Caco-2 (cell line): ENCODE measurements at regions not wholly inside any gene's neighbourhood (a gene's known extent, or its start where the extent isn't known, plus 50 kb on each side); places are given as distances from the start of the nearest gene placed in this dataset.

ENCODE experiments used
- BruUV-seq: library from RNA; stranded (reverse); fragments of 400-500 nt; replicated peaks from 2 replicates; lab custom pipeline; 2021; lab: Mats Ljungman, UMichigan
- CTCF ChIA-PET: fragments of 300-600 bp; sonication (Branson Sonifier 250); formaldehyde crosslinking; loops from one replicate; lab custom pipeline; 2022; ENCODE audit warnings: antibody characterized with exemption; lab: Charles Lee
- POLR2A ChIA-PET: fragments of 300-600 bp; sonication (Branson Sonifier 250); formaldehyde crosslinking; loops from one replicate; lab custom pipeline; 2022; ENCODE audit warnings: antibody characterized with exemption; lab: Charles Lee
- DNase-seq, 2 experiments: peaks; one replicate each; pipeline versions ENCODE4 v3.0.0 to v3.0.0-alpha.2; 2020 to 2022
- H3K27me3 ChIP-seq: replicated peaks from 2 replicates; pipeline ENCODE4 v1.6.0; 2011; ENCODE audit warnings: low read length; ENCODE audit not compliant: control insufficient read depth, insufficient read depth
- H3K36me3 ChIP-seq: 2 replicates; pipeline ENCODE4 v1.5.1; 2011; ENCODE audit warnings: low read length; ENCODE audit not compliant: control insufficient read depth, insufficient read depth
- H3K4me1 ChIP-seq: fragments of 250-450 bp; sonication (Bioruptor Pico); 2 replicates; pipeline ENCODE4 v1.5.1; 2020; ENCODE audit warnings: mild to moderate bottlenecking
- H3K4me3 ChIP-seq: 2 replicates; pipeline ENCODE4 v1.5.1; 2011; ENCODE audit warnings: low read depth, mild to moderate bottlenecking, control low read depth, low read length
- H3K9me3 ChIP-seq: fragments of 250-450 bp; sonication (Bioruptor Pico); 2 replicates; pipeline ENCODE4 v1.5.1; 2020; ENCODE audit warnings: mild to moderate bottlenecking, moderate library complexity
- H3K27ac Mint-ChIP-seq: one replicate; pipeline ENCODE4 v1.8.0; 2022; ENCODE audit warnings: mixed read lengths; ENCODE audit not compliant: unreplicated experiment
- H3K27me3 Mint-ChIP-seq: one replicate; pipeline ENCODE4 v1.8.0; 2022; ENCODE audit warnings: mixed read lengths; ENCODE audit not compliant: insufficient read depth, unreplicated experiment
- H3K36me3 Mint-ChIP-seq: one replicate; pipeline ENCODE4 v1.8.0; 2022; ENCODE audit warnings: mild to moderate bottlenecking, mixed read lengths; ENCODE audit not compliant: insufficient read depth, unreplicated experiment
- H3K4me1 Mint-ChIP-seq: one replicate; pipeline ENCODE4 v1.8.0; 2022; ENCODE audit warnings: low read depth, mixed read lengths; ENCODE audit not compliant: unreplicated experiment
- H3K4me3 Mint-ChIP-seq: one replicate; pipeline ENCODE4 v1.8.0; 2022; ENCODE audit warnings: mild to moderate bottlenecking, moderate library complexity, mixed read lengths; ENCODE audit not compliant: unreplicated experiment
- H3K9me3 Mint-ChIP-seq: one replicate; pipeline ENCODE4 v1.8.0; 2022; ENCODE audit warnings: mixed read lengths; ENCODE audit not compliant: unreplicated experiment
- intact Hi-C: fragments of 100-400 bp; cut with micrococcal nuclease; formaldehyde crosslinking; loops from one replicate; pipeline ENCODE4 v1.10.0; 2022; ENCODE audit not compliant: unreplicated experiment
- TF ChIP-seq, protein P1 (sequence below), 2 experiments: fragments of 200-600 bp in 1 of 2; IDR thresholded peaks; 1 replicate in 1 of 2; 2 replicates in 1 of 2; pipeline versions ENCODE4 v1.5.1 to v1.8.0; 2011 to 2022; ENCODE audit warnings: antibody characterized with exemption in 1 of 2, control low read depth in 1 of 2, inconsistent platforms in 1 of 2, low read depth in 1 of 2, low read length in 1 of 2, mild to moderate bottlenecking in 1 of 2, moderate library complexity in 1 of 2; ENCODE audit not compliant: insufficient read depth in 1 of 2, severe bottlenecking in 1 of 2, unreplicated experiment in 1 of 2

DNA sequence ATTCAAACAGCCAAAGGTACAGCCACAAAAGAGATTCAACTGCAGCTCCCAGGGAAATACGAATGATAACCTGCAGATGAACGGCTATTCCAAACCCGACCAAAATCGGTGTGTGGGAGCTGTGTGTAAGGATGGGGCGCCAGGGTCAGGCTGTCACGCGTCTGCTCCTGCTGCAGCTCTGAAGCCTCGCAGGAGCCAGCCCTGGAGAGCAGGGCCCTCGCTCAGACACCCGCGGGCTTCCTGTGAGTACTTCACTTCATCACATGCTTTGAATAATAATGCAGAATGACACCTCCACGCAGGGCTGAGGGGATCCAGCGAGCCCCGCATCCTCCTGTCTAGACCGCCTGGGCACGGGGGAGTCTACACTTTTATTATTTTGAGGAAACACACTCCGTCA is 307.5 kb upstream of the IRX2 start:
- no TSS peak for BruUV-seq
- no peaks in the 10 kb centered on the region for H3K27me3 ChIP-seq
- intact Hi-C loops = no loop called here

DNA sequence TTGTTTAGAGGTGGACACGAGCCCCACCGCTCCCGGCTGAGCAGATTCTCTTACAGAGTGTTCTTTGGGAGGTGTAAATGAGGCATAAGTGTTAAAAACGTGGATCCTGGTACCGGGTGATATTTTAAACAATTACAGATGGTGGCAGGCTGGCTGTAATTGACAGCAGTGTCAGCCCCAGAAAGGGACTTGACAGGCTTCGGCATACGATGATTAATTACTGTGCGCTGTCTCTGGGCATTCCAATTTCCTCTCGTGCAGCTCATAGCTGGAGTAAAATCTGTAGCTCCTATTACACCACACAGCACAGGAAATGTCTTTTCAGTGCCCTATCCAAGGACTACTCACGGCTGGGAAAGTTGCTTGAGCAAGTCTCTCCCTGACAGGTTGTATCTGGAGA is 305.4 kb upstream of the IRX2 start:
- H3K4me1 Mint-ChIP-seq = no peaks in the 10 kb centered on the region
- no peaks in the 10 kb centered on the region for H3K36me3 ChIP-seq
- DNase-seq = no peak
- no peak overlapping the region for H3K4me3 ChIP-seq
- H3K4me3 Mint-ChIP-seq = no peak overlapping the region
- H3K4me1 ChIP-seq = no peaks in the 10 kb centered on the region
- POLR2A ChIA-PET = no interaction called here
- CTCF ChIA-PET = no interaction called here
- BruUV-seq = no TSS peak
- H3K9me3 ChIP-seq = 0 out of 2 replicates have a peak, but pooled peaks cover 4% of the 10 kb centered on the region
- no peaks in the 10 kb centered on the region for H3K27me3 Mint-ChIP-seq
- intact Hi-C loops = no loop called here
- no peaks in the 10 kb centered on the region for H3K27me3 ChIP-seq
- no peaks in the 10 kb centered on the region for H3K9me3 Mint-ChIP-seq
- TF ChIP-seq, protein P1, sequence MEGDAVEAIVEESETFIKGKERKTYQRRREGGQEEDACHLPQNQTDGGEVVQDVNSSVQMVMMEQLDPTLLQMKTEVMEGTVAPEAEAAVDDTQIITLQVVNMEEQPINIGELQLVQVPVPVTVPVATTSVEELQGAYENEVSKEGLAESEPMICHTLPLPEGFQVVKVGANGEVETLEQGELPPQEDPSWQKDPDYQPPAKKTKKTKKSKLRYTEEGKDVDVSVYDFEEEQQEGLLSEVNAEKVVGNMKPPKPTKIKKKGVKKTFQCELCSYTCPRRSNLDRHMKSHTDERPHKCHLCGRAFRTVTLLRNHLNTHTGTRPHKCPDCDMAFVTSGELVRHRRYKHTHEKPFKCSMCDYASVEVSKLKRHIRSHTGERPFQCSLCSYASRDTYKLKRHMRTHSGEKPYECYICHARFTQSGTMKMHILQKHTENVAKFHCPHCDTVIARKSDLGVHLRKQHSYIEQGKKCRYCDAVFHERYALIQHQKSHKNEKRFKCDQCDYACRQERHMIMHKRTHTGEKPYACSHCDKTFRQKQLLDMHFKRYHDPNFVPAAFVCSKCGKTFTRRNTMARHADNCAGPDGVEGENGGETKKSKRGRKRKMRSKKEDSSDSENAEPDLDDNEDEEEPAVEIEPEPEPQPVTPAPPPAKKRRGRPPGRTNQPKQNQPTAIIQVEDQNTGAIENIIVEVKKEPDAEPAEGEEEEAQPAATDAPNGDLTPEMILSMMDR (IDR thresholded peaks at IDR 0.05; ENCODE audit: insufficient read depth in 1 of 2, low read depth in 1 of 2, low read length in 1 of 2, severe bottlenecking in 1 of 2, unreplicated experiment in 1 of 2) = no peak
- no peak overlapping the region for H3K27ac Mint-ChIP-seq
- no peaks in the 10 kb centered on the region for H3K36me3 Mint-ChIP-seq

More for the DNA sequence above, 307.5 kb upstream of the IRX2 start:
- Mint-ChIP-seq H3K9me3 (no peaks in the 10 kb centered on the region), H3K4me3 (no peak overlapping the region), H3K27me3 (no peaks in the 10 kb centered on the region), H3K4me1 (no peaks in the 10 kb centered on the region), H3K27ac (no peak overlapping the region), H3K36me3 (no peaks in the 10 kb centered on the region)
- Histone ChIP-seq H3K9me3 (0 out of 2 replicates have a peak, but pooled peaks cover 4% of the 10 kb centered on the region), H3K4me3 (no peak overlapping the region), H3K4me1 (no peaks in the 10 kb centered on the region), H3K36me3 (no peaks in the 10 kb centered on the region)
- TF ChIP-seq, protein P1 (IDR thresholded peaks at IDR 0.05; ENCODE audit: insufficient read depth in 1 of 2, low read depth in 1 of 2, low read length in 1 of 2, severe bottlenecking in 1 of 2, unreplicated experiment in 1 of 2) = no peak
- POLR2A ChIA-PET = no interaction called here
- CTCF ChIA-PET = no interaction called here
- no peak for DNase-seq

- no peaks in the 10 kb centered on the region for H3K9me3 ChIP-seq
- ChIA-PET POLR2A (no interaction called here), CTCF (no interaction called here)
- TF ChIP-seq, protein P1 (IDR thresholded peaks at IDR 0.05; ENCODE audit: insufficient read depth in 1 of 2, low read depth in 1 of 2, low read length in 1 of 2, severe bottlenecking in 1 of 2, unreplicated experiment in 1 of 2) = no peak
- Mint-ChIP-seq H3K27ac (no peak overlapping the region), H3K4me3 (no peak overlapping the region), H3K4me1 (no peaks in the 10 kb centered on the region), H3K36me3 (no peaks in the 10 kb centered on the region), H3K9me3 (no peaks in the 10 kb centered on the region), H3K27me3 (peaks cover 5% of the 10 kb centered on the region)
- DNase-seq = no peak
- no TSS peak for BruUV-seq
- no peaks in the 10 kb centered on the region for H3K27me3 ChIP-seq
- no peak overlapping the region for H3K4me3 ChIP-seq
- no peaks in the 10 kb centered on the region for H3K4me1 ChIP-seq
- no peaks in the 10 kb centered on the region for H3K36me3 ChIP-seq
- intact Hi-C loops = no loop called here
Observed at GRCh38 chr5:3051400-3051799, 299.9 kb upstream of the IRX2 start.
